Urinary bladder (tissue), 3 donors: ENCODE measurements at regions not wholly inside any gene's neighbourhood (a gene's known extent, or its start where the extent isn't known, plus 50 kb on each side); places are given as distances from the start of the nearest gene placed in this dataset.

Source experiments
- DNase-seq: peaks from one replicate; pipeline ENCODE4 v3.0.0-alpha.2; 2015; ENCODE audit errors: extremely low spot score
- H3K27ac ChIP-seq: one replicate; pipeline ENCODE4 v1.5.1; 2013; ENCODE audit warnings: low read depth, mild to moderate bottlenecking, moderate library complexity
- H3K36me3 ChIP-seq: one replicate; pipeline ENCODE4 v1.6.1; 2013; ENCODE audit warnings: mild to moderate bottlenecking, moderate library complexity; ENCODE audit not compliant: insufficient read depth
- H3K4me1 ChIP-seq: one replicate; pipeline ENCODE4 v1.6.1; 2013; ENCODE audit warnings: mild to moderate bottlenecking, moderate library complexity; ENCODE audit not compliant: insufficient read depth
- H3K4me3 ChIP-seq: one replicate; pipeline ENCODE4 v1.5.1; 2013; ENCODE audit warnings: low read depth, low read length
- WGBS: extraction: QIAGEN DNeasy Blood & Tissue Kit; methylation state at CpG from one replicate; pipeline ENCODE4 v1.1.7; 2013; 5-methylcytosine and 5-hydroxymethylcytosine counted together
- donor health status: healthy with polysubstance abuse.
- donor health status: healthy.

DNA sequence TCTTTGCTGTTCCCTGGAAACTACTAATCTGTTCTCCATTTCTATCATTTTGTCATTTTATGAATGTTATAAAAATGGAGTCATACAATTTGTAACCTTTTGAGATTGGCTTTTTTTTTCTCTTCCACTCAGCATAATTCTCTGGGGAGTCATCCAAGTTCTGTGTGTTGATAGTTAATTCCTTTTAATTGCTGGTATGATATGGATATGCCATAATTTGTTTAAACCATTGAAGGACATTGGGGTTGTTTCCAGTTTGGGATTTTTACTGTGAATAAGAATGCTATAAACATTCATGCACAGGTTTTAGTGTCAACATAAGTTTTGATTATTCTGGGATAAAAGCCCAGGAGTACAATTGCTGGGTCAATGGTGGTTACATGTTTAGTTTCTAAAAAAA is 279.4 kb downstream of the WNT5A start:
- DNase-seq: no peak

DNA sequence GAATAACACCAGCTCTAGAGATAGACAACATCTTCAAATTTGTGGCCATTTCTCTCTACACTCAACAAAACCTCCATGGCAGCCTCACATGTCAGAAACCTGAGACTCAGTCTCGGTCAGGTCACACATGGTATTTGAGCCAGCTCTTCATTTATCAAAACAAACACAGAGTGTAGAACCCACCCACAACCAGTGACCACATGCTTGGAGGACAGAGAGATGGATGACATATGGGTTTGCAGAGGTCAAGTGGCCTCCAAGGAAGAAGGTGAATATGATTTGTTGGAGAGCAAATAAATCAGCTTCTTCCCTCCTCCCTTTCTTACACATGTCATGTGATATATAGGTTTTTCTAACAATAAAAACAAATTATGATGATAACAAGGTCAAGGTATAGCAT is 278.1 kb upstream of the LRTM1 start:
- Histone ChIP-seq H3K4me1 (no peaks in the 10 kb centered on the region), H3K36me3 (no peaks in the 10 kb centered on the region), H3K27ac (no peak overlapping the region), H3K4me3 (no peak overlapping the region)
- WGBS: 84% methylated on average over 1 of the region's 1 CpG
- DNase-seq: no peak

More for the DNA sequence above, 279.4 kb downstream of the WNT5A start:
- Histone ChIP-seq H3K4me3 (no peak overlapping the region), H3K27ac (no peak overlapping the region), H3K4me1 (no peaks in the 10 kb centered on the region), H3K36me3 (no peaks in the 10 kb centered on the region)

DNA sequence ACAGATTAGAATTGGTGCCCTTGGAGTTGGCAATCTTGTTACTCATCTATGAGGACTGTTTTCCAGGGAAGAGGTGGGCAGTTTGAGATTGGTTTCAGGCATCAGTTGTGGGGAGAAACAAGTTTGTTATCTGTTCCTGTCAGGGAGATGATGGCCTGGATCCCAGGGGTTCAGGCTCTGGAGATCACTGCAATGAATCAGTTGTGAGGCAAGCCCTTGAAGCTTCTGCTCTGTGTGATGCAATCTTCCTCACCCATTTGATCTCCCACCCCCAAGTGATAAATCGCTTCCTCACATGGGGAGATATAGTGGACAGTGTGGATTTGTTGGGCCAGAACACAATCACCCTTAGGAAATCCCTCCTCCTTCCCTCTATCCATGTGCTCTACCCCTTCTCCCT is 276.6 kb upstream of the LRTM1 start:
- 96% methylated on average over 1 of the region's 1 CpG for WGBS
- DNase-seq: no peak
- Histone ChIP-seq H3K27ac (no peak overlapping the region), H3K4me3 (no peak overlapping the region), H3K36me3 (no peaks in the 10 kb centered on the region), H3K4me1 (no peaks in the 10 kb centered on the region)

DNA sequence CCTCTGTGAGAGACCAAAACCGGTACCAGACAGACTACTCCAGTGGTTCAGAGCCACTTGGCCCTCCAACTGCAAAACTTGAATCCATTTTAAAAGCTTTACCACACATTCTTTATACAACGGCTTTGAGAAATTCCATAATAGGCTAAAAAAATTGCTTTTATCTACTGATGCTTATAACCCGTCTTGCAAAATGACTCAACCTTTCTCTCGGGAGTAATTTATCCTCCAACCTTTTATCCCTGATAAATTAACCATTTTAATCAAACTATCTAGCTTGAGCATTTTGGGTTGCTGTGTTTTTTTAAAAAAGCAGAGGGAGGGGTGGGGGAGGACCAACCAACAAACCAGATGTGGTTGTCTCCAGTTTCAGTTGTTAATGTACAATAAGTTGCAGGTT is 275.7 kb upstream of the LRTM1 start:
- Histone ChIP-seq H3K4me3 (no peak overlapping the region), H3K27ac (no peak overlapping the region), H3K4me1 (no peaks in the 10 kb centered on the region), H3K36me3 (no peaks in the 10 kb centered on the region)
- no peak for DNase-seq
- 66% methylated on average over 4 of the region's 4 CpGs for WGBS

DNA sequence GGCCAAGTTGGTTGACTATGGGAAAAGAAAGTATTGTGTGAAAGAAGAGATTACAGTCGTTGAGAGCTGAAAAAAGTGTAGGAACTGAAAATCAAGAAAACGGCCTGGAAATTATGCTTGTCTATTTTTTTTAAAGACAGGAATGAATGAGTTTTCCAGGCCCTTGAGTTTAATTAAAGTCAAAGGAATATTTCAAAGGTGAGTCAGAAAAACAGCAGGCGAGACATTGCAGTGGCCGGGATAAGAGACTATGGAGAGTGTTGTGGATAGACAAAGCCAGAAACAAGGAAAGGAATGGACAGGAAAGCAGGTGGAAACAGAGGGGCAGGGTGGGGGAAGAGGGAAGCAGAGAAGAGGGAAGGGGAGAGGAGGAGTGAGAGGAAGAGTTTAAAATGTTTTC is 275.1 kb upstream of the LRTM1 start:
- Histone ChIP-seq H3K4me1 (no peaks in the 10 kb centered on the region), H3K36me3 (no peaks in the 10 kb centered on the region), H3K27ac (no peak overlapping the region), H3K4me3 (no peak overlapping the region)
- 89% methylated on average over 4 of the region's 4 CpGs for WGBS
- no peak for DNase-seq

DNA sequence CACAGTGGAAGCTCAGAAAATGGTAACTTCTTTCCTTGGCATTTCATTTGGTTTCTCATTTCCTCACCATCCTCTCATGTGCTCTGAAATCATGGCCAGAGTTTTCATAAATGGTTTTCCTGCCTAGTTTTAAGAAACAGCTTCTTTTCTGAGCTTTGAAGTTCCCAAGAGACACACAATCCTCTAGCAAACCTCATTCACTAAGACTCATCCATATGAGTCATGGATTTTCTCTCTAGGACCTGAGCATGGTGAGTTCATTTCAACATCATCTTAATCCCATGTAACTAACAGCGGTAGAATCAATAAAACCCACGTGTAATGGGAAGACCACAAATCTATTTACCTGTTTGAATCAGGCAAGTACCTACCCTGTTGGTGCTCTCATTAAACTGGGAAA is 274.5 kb upstream of the LRTM1 start:
- 88% methylated on average over 2 of the region's 2 CpGs for WGBS
- Histone ChIP-seq H3K27ac (no peak overlapping the region), H3K4me3 (no peak overlapping the region), H3K4me1 (no peaks in the 10 kb centered on the region), H3K36me3 (no peaks in the 10 kb centered on the region)
- DNase-seq: no peak

DNA sequence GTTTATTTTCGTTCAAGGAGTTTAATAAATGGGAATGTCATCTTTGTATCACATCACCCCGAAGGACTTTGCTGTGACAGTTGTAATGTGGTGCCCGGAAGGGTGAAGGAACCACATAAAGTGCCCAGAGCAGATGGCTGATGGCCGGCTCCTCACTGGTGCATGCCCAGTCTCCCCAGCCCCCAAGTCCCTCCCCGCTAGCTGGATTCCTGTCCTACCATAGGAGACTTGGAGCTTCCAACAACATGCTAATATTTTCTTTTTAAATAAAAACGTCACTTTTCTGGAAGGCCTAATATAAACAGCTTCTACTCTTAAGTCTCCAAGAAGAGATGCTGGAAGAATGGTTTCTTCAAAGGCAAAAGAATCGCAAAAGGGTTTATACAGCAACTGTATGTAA is 273.9 kb upstream of the LRTM1 start:
- Histone ChIP-seq H3K4me3 (no peak overlapping the region), H3K36me3 (no peaks in the 10 kb centered on the region), H3K4me1 (no peaks in the 10 kb centered on the region), H3K27ac (no peak overlapping the region)
- DNase-seq: no peak
- 76% methylated on average over 7 of the region's 7 CpGs for WGBS

DNA sequence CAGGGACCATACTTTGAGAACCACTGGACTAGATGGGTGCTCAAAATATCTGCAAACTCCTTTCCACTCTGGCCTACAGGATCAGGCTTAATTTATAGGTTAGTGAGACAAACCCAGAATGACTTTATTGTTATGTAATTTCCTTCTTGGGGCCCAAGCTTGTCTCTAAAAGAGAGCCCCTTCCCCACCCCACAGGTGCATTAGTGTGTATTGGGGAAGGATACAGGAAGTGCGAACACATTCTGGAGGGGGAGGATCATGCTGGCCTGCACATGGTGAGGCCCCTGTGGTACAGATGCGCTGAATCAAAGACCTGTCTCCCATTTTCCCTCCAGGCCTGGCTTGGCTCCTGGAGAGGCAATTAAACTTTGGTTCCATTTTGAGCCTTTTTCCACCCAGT is 273.0 kb upstream of the LRTM1 start:
- DNase-seq: no peak
- WGBS: 94% methylated on average over 2 of the region's 2 CpGs
- no peak overlapping the region for H3K27ac ChIP-seq
- H3K4me3 ChIP-seq: no peak overlapping the region
- no peaks in the 10 kb centered on the region for H3K4me1 ChIP-seq
- no peaks in the 10 kb centered on the region for H3K36me3 ChIP-seq

DNA sequence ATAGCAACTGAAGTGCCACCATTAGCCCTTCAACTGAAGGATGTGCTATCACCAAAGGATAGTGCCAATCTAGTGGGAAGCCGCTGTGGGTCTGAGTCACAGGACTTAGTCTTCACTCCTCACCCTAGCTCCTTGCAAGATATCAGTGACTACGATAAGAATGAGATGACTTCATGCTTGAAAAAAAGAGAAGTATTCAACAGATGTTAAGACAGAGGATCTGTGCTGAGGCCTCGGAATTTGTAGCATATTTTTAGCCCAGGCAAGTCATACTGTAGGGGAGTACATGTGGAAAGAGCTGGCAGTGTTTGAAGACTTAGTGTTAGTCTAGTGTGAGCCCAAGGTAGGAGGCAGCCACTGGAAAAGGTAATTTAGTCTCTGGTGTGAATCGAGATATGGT is 270.7 kb upstream of the LRTM1 start:
- 46% methylated on average over 4 of the region's 4 CpGs for WGBS

DNA sequence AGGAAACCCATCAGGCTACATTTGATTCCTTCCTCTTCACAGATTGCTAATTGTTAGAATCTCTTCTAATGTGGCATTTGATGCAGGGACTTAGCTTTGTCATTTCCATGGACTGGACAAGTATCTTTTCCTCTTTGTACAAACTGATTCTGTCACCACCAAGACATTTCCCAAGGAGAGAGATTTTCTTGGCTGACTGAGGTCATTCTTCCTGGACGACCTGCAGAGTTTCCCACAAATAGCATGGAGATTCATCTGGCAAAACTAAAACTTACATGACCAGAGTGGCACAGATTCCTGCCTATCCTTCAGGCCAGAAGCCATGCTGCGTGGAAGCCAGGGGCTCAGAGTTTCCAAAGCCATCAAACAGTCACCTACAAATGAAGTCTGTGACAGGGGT is 269.2 kb upstream of the LRTM1 start:
- no peak for DNase-seq
- H3K27ac ChIP-seq: no peak overlapping the region
- 89% methylated on average over 2 of the region's 2 CpGs for WGBS
- H3K36me3 ChIP-seq: no peaks in the 10 kb centered on the region
- no peak overlapping the region for H3K4me3 ChIP-seq
- H3K4me1 ChIP-seq: no peaks in the 10 kb centered on the region

More for the DNA sequence above, 270.7 kb upstream of the LRTM1 start:
- Histone ChIP-seq H3K4me3 (no peak overlapping the region), H3K4me1 (no peaks in the 10 kb centered on the region), H3K27ac (no peak overlapping the region), H3K36me3 (no peaks in the 10 kb centered on the region)
- no peak for DNase-seq

DNA sequence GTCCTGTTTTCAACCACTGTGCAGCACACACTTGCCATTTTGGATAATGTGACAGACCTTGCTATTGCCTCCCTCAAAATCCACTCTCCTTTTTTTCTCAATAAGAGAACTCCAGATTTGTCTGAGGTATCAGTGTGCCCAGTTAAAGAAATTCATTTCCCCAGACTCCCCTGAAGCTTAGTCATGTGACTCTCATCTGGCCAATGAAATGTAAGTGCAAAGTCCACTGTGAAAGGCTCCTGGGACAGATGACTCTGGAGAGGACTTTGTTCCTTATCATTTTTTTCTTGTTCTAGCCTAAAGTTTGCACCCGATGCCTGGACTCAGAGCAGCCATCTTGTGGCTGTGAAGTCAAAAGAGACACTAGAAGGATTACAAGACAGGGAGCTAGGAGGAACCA is 268.6 kb upstream of the LRTM1 start:
- Histone ChIP-seq H3K36me3 (no peaks in the 10 kb centered on the region), H3K4me3 (no peak overlapping the region), H3K4me1 (no peaks in the 10 kb centered on the region), H3K27ac (no peak overlapping the region)
- 84% methylated on average over 1 of the region's 1 CpG for WGBS
- no peak for DNase-seq

DNA sequence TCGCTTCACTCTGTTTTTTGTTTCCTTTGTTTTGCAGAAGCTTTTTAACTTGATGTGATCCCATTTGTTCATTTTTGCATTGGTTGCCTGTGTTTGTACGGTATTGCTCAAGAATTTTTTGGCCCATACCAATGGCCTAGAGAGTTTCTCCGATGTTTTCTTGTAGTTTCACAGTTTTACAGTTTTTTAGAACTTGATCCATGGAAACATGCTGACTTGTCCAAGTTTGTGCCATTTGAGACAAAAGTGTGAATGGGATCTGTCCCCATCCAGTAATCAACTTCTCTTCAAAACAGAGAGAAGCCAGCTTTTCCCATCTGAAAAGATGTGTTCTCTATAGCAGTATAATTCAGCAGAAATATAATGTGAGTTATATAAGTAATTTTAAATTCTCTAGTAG is 266.5 kb upstream of the LRTM1 start:
- Histone ChIP-seq H3K4me1 (no peaks in the 10 kb centered on the region), H3K4me3 (no peak overlapping the region), H3K27ac (no peak overlapping the region), H3K36me3 (no peaks in the 10 kb centered on the region)
- 90% methylated on average over 3 of the region's 3 CpGs for WGBS
- no peak for DNase-seq

DNA sequence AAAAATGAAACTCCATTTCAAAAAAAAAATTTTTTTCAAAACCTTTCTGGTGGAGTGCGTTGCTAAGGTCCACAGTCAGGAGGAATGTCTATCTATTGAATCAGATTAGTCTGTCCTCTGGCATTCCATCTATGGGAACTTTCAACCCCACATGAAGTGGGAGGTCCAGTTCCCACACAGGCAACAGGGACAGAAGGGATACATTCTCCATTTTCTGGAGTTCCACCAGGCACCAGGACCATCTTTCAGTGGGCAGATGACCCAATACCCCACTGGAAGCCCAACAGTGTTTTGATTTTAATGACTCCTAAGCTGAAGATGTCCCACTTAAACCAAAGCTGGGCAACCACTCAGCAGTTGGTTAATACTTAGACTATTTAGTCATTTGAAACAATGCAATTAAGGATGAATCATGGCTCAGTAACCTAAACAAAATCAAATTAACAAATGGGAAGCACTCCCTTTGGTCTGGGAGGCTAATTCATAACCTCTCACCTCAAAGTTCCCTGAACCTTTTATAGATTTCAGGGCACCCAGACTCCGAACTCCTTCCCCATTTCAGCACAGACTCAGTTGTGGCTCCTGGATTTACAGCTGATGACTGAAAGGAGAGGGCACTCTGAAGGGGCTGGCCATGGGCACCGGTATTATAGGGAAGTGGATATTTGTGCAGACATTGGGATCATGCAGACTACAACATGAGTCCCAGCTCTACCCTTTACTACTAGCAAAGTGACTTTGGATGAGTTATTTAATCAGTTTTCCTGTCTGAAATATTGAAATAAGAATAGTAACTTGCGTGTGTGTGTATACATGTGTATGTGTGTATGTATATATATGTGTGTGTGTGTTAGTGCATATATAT is 264.3 kb upstream of the LRTM1 start:
- 87% methylated on average over 4 of the region's 4 CpGs for WGBS

DNA sequence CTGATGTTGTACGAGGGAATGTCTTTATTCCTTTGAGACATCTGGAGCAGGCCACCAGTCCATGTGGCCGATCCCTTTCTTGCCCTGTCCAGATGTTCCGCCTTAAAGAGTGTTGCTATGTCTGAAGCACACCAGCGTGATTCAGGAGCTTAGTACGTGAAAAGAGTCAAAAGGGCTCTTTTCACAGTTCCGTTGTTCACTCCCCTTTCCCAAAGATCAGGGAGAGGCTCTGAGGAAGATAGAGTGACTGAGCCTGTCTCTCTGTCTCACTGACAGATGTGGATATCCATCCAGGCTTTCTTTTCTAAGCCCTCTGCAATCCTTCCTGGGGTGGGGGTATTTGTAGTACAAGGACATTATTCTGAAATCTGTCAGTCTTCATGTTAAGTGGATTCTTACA is 262.5 kb upstream of the LRTM1 start:
- Histone ChIP-seq H3K27ac (no peak overlapping the region), H3K36me3 (no peaks in the 10 kb centered on the region), H3K4me1 (no peaks in the 10 kb centered on the region), H3K4me3 (no peak overlapping the region)
- DNase-seq: no peak
- 69% methylated on average over 6 of the region's 6 CpGs for WGBS

More for the DNA sequence above, 264.3 kb upstream of the LRTM1 start:
- Histone ChIP-seq H3K27ac (no peak overlapping the region), H3K4me1 (no peaks in the 10 kb centered on the region), H3K36me3 (no peaks in the 10 kb centered on the region), H3K4me3 (no peak overlapping the region)
- DNase-seq: no peak
